Kidney (tissue), 13 donors: ENCODE measurements at regions not wholly inside any gene's neighbourhood (a gene's known extent, or its start where the extent isn't known, plus 50 kb on each side); places are given as distances from the start of the nearest gene placed in this dataset.

ENCODE experiments used
- DNase-seq, 5 donors: peaks; one replicate each; pipeline ENCODE4 v3.0.0-alpha.2; 2013 to 2020
- FAIRE-seq: peaks from 2 replicates; lab custom pipeline; 2012; peaks lifted over from hg19 to GRCh38; lab: Jason Lieb, UNC
- H3K27ac ChIP-seq, 2 donors: one replicate each; pipeline ENCODE4 v1.7.0; 2013; ENCODE audit warnings: low read depth in 2 of 2, low read length in 2 of 2, inconsistent platforms in 1 of 2
- H3K27me3 ChIP-seq: one replicate; pipeline ENCODE4 v1.7.1; 2013; ENCODE audit warnings: low read length, inconsistent platforms; ENCODE audit not compliant: control insufficient read depth, insufficient read depth
- H3K36me3 ChIP-seq, 3 donors: one replicate each; pipeline versions ENCODE4 v1.7.0 to v1.7.1; 2013; ENCODE audit warnings: low read length in 3 of 3, control low read depth in 1 of 3, inconsistent platforms in 1 of 3; ENCODE audit not compliant: insufficient read depth in 3 of 3, control insufficient read depth in 2 of 3
- H3K4me1 ChIP-seq, 3 donors: one replicate each; pipeline versions ENCODE4 v1.7.0 to v1.7.1; 2013; ENCODE audit warnings: low read length in 3 of 3, inconsistent platforms in 1 of 3, low read depth in 1 of 3; ENCODE audit not compliant: control insufficient read depth in 2 of 3, insufficient read depth in 2 of 3
- H3K4me3 ChIP-seq, 3 donors: one replicate each; pipeline versions ENCODE4 v1.7.0 to v1.8.1; 2013; ENCODE audit warnings: low read length in 3 of 3, control low read depth in 1 of 3, inconsistent platforms in 1 of 3
- H3K9ac ChIP-seq, 3 donors: one replicate each; pipeline versions ENCODE4 v1.7.0 to v1.7.1; 2013; ENCODE audit warnings: low read length in 3 of 3, control low read depth in 1 of 3, inconsistent platforms in 1 of 3
- H3K9me3 ChIP-seq, 3 donors: one replicate each; pipeline versions ENCODE4 v1.7.0 to v1.7.1; 2013; ENCODE audit warnings: low read length in 3 of 3, control low read depth in 1 of 3, inconsistent platforms in 1 of 3; ENCODE audit not compliant: control insufficient read depth in 2 of 3, insufficient read depth in 1 of 3
- intact Hi-C: fragments of 100-400 bp; cut with DNase I; formaldehyde crosslinking; loops from one replicate; pipeline ENCODE4 v1.11.1; 2022
- TF ChIP-seq, protein P1 (sequence below): IDR thresholded peaks from 3 replicates; pipeline ENCODE4 v1.5.1; 2012; ENCODE audit warnings: mild to moderate bottlenecking, moderate library complexity, borderline replicate concordance; ENCODE audit not compliant: insufficient read depth; ENCODE audit errors: extremely low read depth
- donor health status: control.
- donor health status: control.
- donor health status: control.
- donor health status: control.
- donor health status: control.
- donor health status: DM: yes; HTN: yes; CAD: no.
- donor health status: Normal renal cell carcinoma (clear cell type).

GRCh38 chr13:70959035-70959775, 851.0 kb upstream of the KLHL1 start:
- no peak overlapping the region for H3K9ac ChIP-seq
- H3K4me3 ChIP-seq = no peak overlapping the region
- DNase-seq = no peak
- no peaks in the 10 kb centered on the region for H3K36me3 ChIP-seq
- H3K4me1 ChIP-seq = no peaks in the 10 kb centered on the region
- intact Hi-C loops = no loop called here
- H3K9me3 ChIP-seq = no peaks in the 10 kb centered on the region
- no peaks in the 10 kb centered on the region for H3K27me3 ChIP-seq
- H3K27ac ChIP-seq = no peak overlapping the region
- TF ChIP-seq, protein P1, sequence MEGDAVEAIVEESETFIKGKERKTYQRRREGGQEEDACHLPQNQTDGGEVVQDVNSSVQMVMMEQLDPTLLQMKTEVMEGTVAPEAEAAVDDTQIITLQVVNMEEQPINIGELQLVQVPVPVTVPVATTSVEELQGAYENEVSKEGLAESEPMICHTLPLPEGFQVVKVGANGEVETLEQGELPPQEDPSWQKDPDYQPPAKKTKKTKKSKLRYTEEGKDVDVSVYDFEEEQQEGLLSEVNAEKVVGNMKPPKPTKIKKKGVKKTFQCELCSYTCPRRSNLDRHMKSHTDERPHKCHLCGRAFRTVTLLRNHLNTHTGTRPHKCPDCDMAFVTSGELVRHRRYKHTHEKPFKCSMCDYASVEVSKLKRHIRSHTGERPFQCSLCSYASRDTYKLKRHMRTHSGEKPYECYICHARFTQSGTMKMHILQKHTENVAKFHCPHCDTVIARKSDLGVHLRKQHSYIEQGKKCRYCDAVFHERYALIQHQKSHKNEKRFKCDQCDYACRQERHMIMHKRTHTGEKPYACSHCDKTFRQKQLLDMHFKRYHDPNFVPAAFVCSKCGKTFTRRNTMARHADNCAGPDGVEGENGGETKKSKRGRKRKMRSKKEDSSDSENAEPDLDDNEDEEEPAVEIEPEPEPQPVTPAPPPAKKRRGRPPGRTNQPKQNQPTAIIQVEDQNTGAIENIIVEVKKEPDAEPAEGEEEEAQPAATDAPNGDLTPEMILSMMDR = no peak
- no peak for FAIRE-seq

DNA sequence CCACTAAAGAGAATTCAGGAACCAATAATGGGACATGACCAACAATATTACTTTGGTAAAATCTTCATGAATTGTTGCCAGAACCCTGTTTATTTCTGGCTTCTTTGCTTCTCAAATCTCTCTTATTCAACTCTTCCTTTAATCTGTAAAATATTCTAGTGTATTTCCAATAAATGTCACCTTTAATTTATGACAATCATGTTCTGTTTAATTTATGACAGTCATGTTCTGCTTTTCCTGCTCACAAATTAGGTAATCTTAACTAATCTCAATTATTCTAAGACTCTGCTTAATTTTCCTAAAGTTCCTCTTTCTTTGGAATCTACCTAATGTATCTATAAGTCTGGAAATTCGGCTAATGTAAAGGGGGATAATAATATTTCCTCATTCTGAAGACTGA, 847.6 kb upstream of the KLHL1 start:
- DNase-seq (no peak), FAIRE-seq (no peak)
- H3K9ac ChIP-seq = no peak overlapping the region
- no peaks in the 10 kb centered on the region for H3K27me3 ChIP-seq
- TF ChIP-seq, protein P1 = no peak
- H3K4me3 ChIP-seq = no peak overlapping the region
- intact Hi-C loops = no loop called here
- no peak overlapping the region for H3K27ac ChIP-seq
- no peaks in the 10 kb centered on the region for H3K36me3 ChIP-seq
- no peaks in the 10 kb centered on the region for H3K9me3 ChIP-seq
- H3K4me1 ChIP-seq = no peaks in the 10 kb centered on the region

GRCh38 chr13:70950664-70951063, 842.4 kb upstream of the KLHL1 start:
- H3K9me3 ChIP-seq = no peaks in the 10 kb centered on the region
- TF ChIP-seq, protein P1 = no peak
- H3K27me3 ChIP-seq = no peaks in the 10 kb centered on the region
- H3K9ac ChIP-seq = no peak overlapping the region
- H3K4me3 ChIP-seq = no peak overlapping the region
- FAIRE-seq (no peak), DNase-seq (no peak)
- H3K36me3 ChIP-seq = no peaks in the 10 kb centered on the region
- H3K27ac ChIP-seq = no peak overlapping the region
- H3K4me1 ChIP-seq = no peaks in the 10 kb centered on the region
- intact Hi-C loops = no loop called here

GRCh38 chr13:70945506-70945905, 837.3 kb upstream of the KLHL1 start:
- H3K36me3 ChIP-seq = no peaks in the 10 kb centered on the region
- intact Hi-C loops = no loop called here
- no peaks in the 10 kb centered on the region for H3K4me1 ChIP-seq
- H3K27ac ChIP-seq = no peak overlapping the region
- no peaks in the 10 kb centered on the region for H3K27me3 ChIP-seq
- DNase-seq (no peak), FAIRE-seq (no peak)
- TF ChIP-seq, protein P1 = no peak
- no peak overlapping the region for H3K9ac ChIP-seq
- H3K9me3 ChIP-seq = no peaks in the 10 kb centered on the region
- H3K4me3 ChIP-seq = no peak overlapping the region
